ENCODE measurements at regions not wholly inside any gene's neighbourhood (a gene's known extent, or its start where the extent isn't known, plus 50 kb on each side); places are given as distances from the start of the nearest gene placed in this dataset.

GRCh38 chr3:162780313-162780712, 1283.7 kb downstream of the OTOL1 start:
- Histone ChIP-seq H3K9me3 (ENCODE audit: low read depth, low read length, poor library complexity, severe bottlenecking) (no peaks in the 10 kb centered on the region), H3K27me3 (replicated peaks; ENCODE audit: insufficient read depth, low read depth, low read length, poor library complexity) (no peaks in the 10 kb centered on the region), H3K27ac (ENCODE audit: low read depth, low read length, poor library complexity, severe bottlenecking) (no peak overlapping the region), H3K4me1 (ENCODE audit: insufficient read depth, low read length, poor library complexity, severe bottlenecking) (peaks cover 4% of the 10 kb centered on the region), H3K36me3 (ENCODE audit: insufficient read depth, low read length, poor library complexity, severe bottlenecking) (no peaks in the 10 kb centered on the region), H3K4me3 (ENCODE audit: low read depth, low read length, poor library complexity, severe bottlenecking) (no peak overlapping the region)
- CTCF ChIA-PET: no interaction called here
- intact Hi-C loops (cut with micrococcal nuclease; ENCODE audit: unreplicated experiment): no loop called here
- DNase-seq (ENCODE audit: low spot score): no peak
- POLR2A ChIA-PET (ENCODE audit: low non-redundant PET): no interaction called here
- TF ChIP-seq EZH2 (IDR thresholded peaks at IDR 0.05; ENCODE audit: borderline replicate concordance, low read depth, low read length, poor library complexity, severe bottlenecking): no peak
- TF ChIP-seq, protein P1, sequence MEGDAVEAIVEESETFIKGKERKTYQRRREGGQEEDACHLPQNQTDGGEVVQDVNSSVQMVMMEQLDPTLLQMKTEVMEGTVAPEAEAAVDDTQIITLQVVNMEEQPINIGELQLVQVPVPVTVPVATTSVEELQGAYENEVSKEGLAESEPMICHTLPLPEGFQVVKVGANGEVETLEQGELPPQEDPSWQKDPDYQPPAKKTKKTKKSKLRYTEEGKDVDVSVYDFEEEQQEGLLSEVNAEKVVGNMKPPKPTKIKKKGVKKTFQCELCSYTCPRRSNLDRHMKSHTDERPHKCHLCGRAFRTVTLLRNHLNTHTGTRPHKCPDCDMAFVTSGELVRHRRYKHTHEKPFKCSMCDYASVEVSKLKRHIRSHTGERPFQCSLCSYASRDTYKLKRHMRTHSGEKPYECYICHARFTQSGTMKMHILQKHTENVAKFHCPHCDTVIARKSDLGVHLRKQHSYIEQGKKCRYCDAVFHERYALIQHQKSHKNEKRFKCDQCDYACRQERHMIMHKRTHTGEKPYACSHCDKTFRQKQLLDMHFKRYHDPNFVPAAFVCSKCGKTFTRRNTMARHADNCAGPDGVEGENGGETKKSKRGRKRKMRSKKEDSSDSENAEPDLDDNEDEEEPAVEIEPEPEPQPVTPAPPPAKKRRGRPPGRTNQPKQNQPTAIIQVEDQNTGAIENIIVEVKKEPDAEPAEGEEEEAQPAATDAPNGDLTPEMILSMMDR (conservative IDR thresholded peaks at IDR 0.05; ENCODE audit: low read depth, low read length): no peak
- no TSS peak for BruUV-seq (replicated peaks)

- Histone ChIP-seq H3K4me1 (ENCODE audit: insufficient read depth, low read length, poor library complexity, severe bottlenecking) (no peaks in the 10 kb centered on the region), H3K27ac (ENCODE audit: low read depth, low read length, poor library complexity, severe bottlenecking) (no peak overlapping the region), H3K36me3 (ENCODE audit: insufficient read depth, low read length, poor library complexity, severe bottlenecking) (no peaks in the 10 kb centered on the region), H3K27me3 (replicated peaks; ENCODE audit: insufficient read depth, low read depth, low read length, poor library complexity) (no peaks in the 10 kb centered on the region), H3K4me3 (ENCODE audit: low read depth, low read length, poor library complexity, severe bottlenecking) (no peak overlapping the region), H3K9me3 (ENCODE audit: low read depth, low read length, poor library complexity, severe bottlenecking) (no peaks in the 10 kb centered on the region)
- ChIA-PET CTCF (no interaction called here), POLR2A (ENCODE audit: low non-redundant PET) (no interaction called here)
- no peak for TF ChIP-seq EZH2 (IDR thresholded peaks at IDR 0.05; ENCODE audit: borderline replicate concordance, low read depth, low read length, poor library complexity, severe bottlenecking)
- TF ChIP-seq, protein P1 (conservative IDR thresholded peaks at IDR 0.05; ENCODE audit: low read depth, low read length): no peak
- BruUV-seq (replicated peaks): no TSS peak
- peak; percentile 0 for DNase-seq (ENCODE audit: low spot score)
- intact Hi-C loops (cut with micrococcal nuclease; ENCODE audit: unreplicated experiment): no loop called here
Observed at GRCh38 chr3:162799910-162800309, 1303.3 kb downstream of the OTOL1 start.

GRCh38 chr3:162802228-162802965, 1305.8 kb downstream of the OTOL1 start:
- no peak overlapping the region for H3K27ac ChIP-seq (ENCODE audit: low read depth, low read length, poor library complexity, severe bottlenecking)
- no TSS peak for BruUV-seq (replicated peaks)
- intact Hi-C loops (cut with micrococcal nuclease; ENCODE audit: unreplicated experiment): no loop called here
- ChIA-PET POLR2A (ENCODE audit: low non-redundant PET) (no interaction called here), CTCF (no interaction called here)
- no peak overlapping the region for H3K4me3 ChIP-seq (ENCODE audit: low read depth, low read length, poor library complexity, severe bottlenecking)
- DNase-seq (ENCODE audit: low spot score): no peak
- H3K27me3 ChIP-seq (replicated peaks; ENCODE audit: insufficient read depth, low read depth, low read length, poor library complexity): no peaks in the 10 kb centered on the region
- H3K9me3 ChIP-seq (ENCODE audit: low read depth, low read length, poor library complexity, severe bottlenecking): no peaks in the 10 kb centered on the region
- no peaks in the 10 kb centered on the region for H3K36me3 ChIP-seq (ENCODE audit: insufficient read depth, low read length, poor library complexity, severe bottlenecking)
- H3K4me1 ChIP-seq (ENCODE audit: insufficient read depth, low read length, poor library complexity, severe bottlenecking): no peaks in the 10 kb centered on the region
- TF ChIP-seq, protein P1 (conservative IDR thresholded peaks at IDR 0.05; ENCODE audit: low read depth, low read length): no peak
- no peak for TF ChIP-seq EZH2 (IDR thresholded peaks at IDR 0.05; ENCODE audit: borderline replicate concordance, low read depth, low read length, poor library complexity, severe bottlenecking)

Measured in A673 (cell line).